Endothelial cell of umbilical vein (primary cell): ENCODE measurements at regions not wholly inside any gene's neighbourhood (a gene's known extent, or its start where the extent isn't known, plus 50 kb on each side); places are given as distances from the start of the nearest gene placed in this dataset.
"Not testable (repeated sequence)": the region's sequence is repeated elsewhere in the genome, so short reads cannot be mapped to it uniquely, and the experiment has no call there.

Source experiments
- BruUV-seq: library from RNA; stranded (reverse); fragments of 400-500 nt; replicated peaks from 2 replicates; lab custom pipeline; 2021; lab: Mats Ljungman, UMichigan
- CTCF ChIA-PET: fragments of 300-600, 350-600 bp; sonication (Branson Sonifier 250); formaldehyde crosslinking; loops from one replicate; lab custom pipeline; 2021; ENCODE audit warnings: antibody characterized with exemption, inconsistent platforms; lab: Charles Lee
- POLR2A ChIA-PET: fragments of 300-600, 350-600 bp; sonication (Branson Sonifier 250); formaldehyde crosslinking; loops from one replicate; lab custom pipeline; 2021; ENCODE audit warnings: antibody characterized with exemption, inconsistent platforms; lab: Charles Lee
- DNase-seq: peaks from one replicate; pipeline ENCODE4 v3.0.0-alpha.2; 2011; ENCODE audit warnings: low read depth, low spot score
- FAIRE-seq: peaks from 2 replicates; lab custom pipeline; 2011; peaks lifted over from hg19 to GRCh38; lab: Jason Lieb, UNC
- H2AFZ ChIP-seq: 2 replicates; pipeline ENCODE4 v1.6.0; 2012; ENCODE audit warnings: low read depth, low read length, control low read depth, inconsistent platforms
- H3K27ac ChIP-seq: 2 replicates; pipeline ENCODE4 v1.5.1; 2011; ENCODE audit warnings: low read depth, mild to moderate bottlenecking, control low read depth, low read length, moderate library complexity; ENCODE audit not compliant: insufficient read depth
- H3K27me3 ChIP-seq, 2 experiments: 2 replicates each; pipeline versions ENCODE4 v1.6.0 to v1.6.1; 2011; ENCODE audit warnings: low read length in 2 of 2, mixed read lengths in 1 of 2; ENCODE audit not compliant: control insufficient read depth in 2 of 2, insufficient read depth in 2 of 2
- H3K36me3 ChIP-seq, 2 experiments: 2 replicates in 1 of 2; 3 replicates in 1 of 2; pipeline ENCODE4 v1.5.1; 2011; ENCODE audit warnings: low read length in 2 of 2, mild to moderate bottlenecking in 1 of 2, moderate library complexity in 1 of 2; ENCODE audit not compliant: control insufficient read depth in 2 of 2, insufficient read depth in 2 of 2; ENCODE audit errors: extremely low read depth in 1 of 2
- H3K4me1 ChIP-seq: 3 replicates; pipeline ENCODE4 v1.5.1; 2011; ENCODE audit warnings: mild to moderate bottlenecking, low read length; ENCODE audit not compliant: control insufficient read depth, insufficient read depth; ENCODE audit errors: extremely low read depth
- H3K4me2 ChIP-seq: 2 replicates; pipeline ENCODE4 v1.6.1; 2011; ENCODE audit warnings: low read length, control low read depth, mixed read lengths; ENCODE audit not compliant: insufficient read depth
- H3K4me3 ChIP-seq, 3 experiments: fragments of 200-600 bp in 1 of 3; sonication (generic), shearing (Covaris generic) in 1 of 3; replicated peaks in 1 of 3; 2 replicates each; pipeline ENCODE4 v1.5.1; 2011 to 2016; ENCODE audit warnings: control low read depth in 3 of 3, low read length in 3 of 3, mild to moderate bottlenecking in 2 of 3, inconsistent platforms in 1 of 3, low read depth in 1 of 3, moderate library complexity in 1 of 3; ENCODE audit not compliant: insufficient read depth in 1 of 3
- H3K79me2 ChIP-seq: 2 replicates; pipeline ENCODE4 v1.6.0; 2012; ENCODE audit warnings: low read length, inconsistent platforms; ENCODE audit not compliant: control insufficient read depth, insufficient read depth
- H3K9ac ChIP-seq: replicated peaks from 2 replicates; pipeline ENCODE3; 2011; ENCODE audit warnings: low read length, control low read depth; ENCODE audit not compliant: insufficient read depth; ENCODE audit errors: extremely low read depth
- H3K9me1 ChIP-seq: replicated peaks from 3 replicates; pipeline ENCODE4 v1.6.0; 2011; ENCODE audit warnings: mild to moderate bottlenecking, low read length; ENCODE audit not compliant: control insufficient read depth, insufficient read depth; ENCODE audit errors: extremely low read depth
- H3K9me3 ChIP-seq: replicated peaks from 2 replicates; pipeline ENCODE4 v1.5.1; 2012; ENCODE audit warnings: low read length, inconsistent platforms; ENCODE audit not compliant: control insufficient read depth, insufficient read depth
- H4K20me1 ChIP-seq: replicated peaks from 2 replicates; pipeline ENCODE3; 2011; ENCODE audit warnings: mild to moderate bottlenecking, low read length; ENCODE audit not compliant: control insufficient read depth, insufficient read depth; ENCODE audit errors: extremely low read depth
- CTCF ChIP-seq, 2 donors: IDR thresholded peaks; 1 replicate in 1 of 2; 2 replicates in 1 of 2; pipeline ENCODE4 v1.5.1; 2011; ENCODE audit warnings: low read length in 2 of 2, mild to moderate bottlenecking in 2 of 2, moderate library complexity in 2 of 2, control low read depth in 1 of 2, inconsistent platforms in 1 of 2, low read depth in 1 of 2; ENCODE audit not compliant: insufficient read depth in 1 of 2; ENCODE audit errors: extremely low read depth in 1 of 2
- EZH2 ChIP-seq: IDR thresholded peaks from 2 replicates; pipeline ENCODE4 v1.6.1; 2012; ENCODE audit warnings: borderline replicate concordance, low read depth, mild to moderate bottlenecking, moderate library complexity, low read length, inconsistent platforms; ENCODE audit not compliant: severe bottlenecking
- POLR2AphosphoS5 ChIP-seq: IDR thresholded peaks from 2 replicates; pipeline ENCODE4 v1.6.1; 2012; ENCODE audit warnings: low read depth, mild to moderate bottlenecking, control low read depth, low read length, moderate library complexity; ENCODE audit not compliant: insufficient read depth
- dilution Hi-C: fragments of 300-500 bp; cut with MboI; formaldehyde crosslinking; loops from one replicate; pipeline ENCODE4 v1.15.0; 2019; ENCODE audit warnings: low sequenced_read_pairs; ENCODE audit not compliant: extremely low pct_ligation_motif_present
- intact Hi-C: fragments of 100-400 bp; cut with micrococcal nuclease; formaldehyde crosslinking; loops from one replicate; pipeline ENCODE4 v1.10.0; 2022

DNA sequence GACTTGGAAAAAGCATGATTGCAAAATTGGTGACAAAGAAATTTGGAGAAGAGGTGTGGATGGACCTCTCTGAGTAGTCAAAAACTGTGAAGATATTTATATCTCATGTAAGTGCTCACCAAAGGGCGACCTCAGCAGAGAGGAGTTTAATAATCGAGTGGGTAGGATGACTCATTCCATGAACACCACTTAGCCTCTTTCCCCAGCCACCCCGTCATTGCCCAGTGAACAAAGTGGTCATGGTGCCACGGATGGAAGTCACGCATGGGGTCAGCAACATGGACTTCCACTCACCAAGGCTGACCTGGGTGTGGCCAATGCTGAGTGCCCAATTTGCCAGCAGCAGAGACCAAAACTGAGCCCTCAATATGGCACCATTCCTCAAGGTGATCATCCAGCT is 997.4 kb upstream of the GYPC start:
- no peak for TF ChIP-seq POLR2AphosphoS5
- dilution Hi-C loops (no loop called here), intact Hi-C loops (no loop called here)
- H3K27me3 ChIP-seq, result no peaks in the 10 kb centered on the region
- H3K4me1 ChIP-seq, result no peaks in the 10 kb centered on the region
- CTCF ChIA-PET, result no interaction called here
- POLR2A ChIA-PET, result no interaction called here
- H3K9me1 ChIP-seq, result no peaks in the 10 kb centered on the region
- no peak for FAIRE-seq
- H3K4me3 ChIP-seq, result no peak overlapping the region
- H3K27ac ChIP-seq, result no peak overlapping the region
- no TSS peak for BruUV-seq
- no peak overlapping the region for H3K4me2 ChIP-seq
- DNase-seq, result no peak
- H3K9me3 ChIP-seq, result peaks cover 2% of the 10 kb centered on the region
- no peaks in the 10 kb centered on the region for H4K20me1 ChIP-seq
- no peak overlapping the region for H2AFZ ChIP-seq
- H3K9ac ChIP-seq, result no peak overlapping the region
- H3K79me2 ChIP-seq, result no peaks in the 10 kb centered on the region
- no peaks in the 10 kb centered on the region for H3K36me3 ChIP-seq

DNA sequence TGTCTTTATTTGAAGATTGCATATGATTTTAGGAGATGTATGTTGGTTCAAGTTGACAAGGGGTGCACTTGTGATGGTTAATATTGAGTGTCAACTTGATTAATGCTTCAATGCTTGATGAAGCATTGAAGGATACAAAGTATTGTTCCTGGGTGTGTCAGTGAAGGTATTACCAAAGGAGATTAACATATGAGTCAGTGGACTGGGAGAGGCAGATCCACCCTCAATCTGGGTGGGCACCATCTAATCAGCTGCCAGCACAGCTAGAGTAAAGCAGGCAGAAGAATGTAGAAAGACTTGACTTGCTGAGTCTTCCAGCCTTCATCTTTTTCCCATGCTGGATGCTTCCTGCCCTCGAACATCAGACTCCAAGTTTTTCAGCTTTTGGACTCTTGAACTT is 995.6 kb upstream of the GYPC start:
- H4K20me1 ChIP-seq, H3K4me3 ChIP-seq, intact Hi-C loops, H3K27me3 ChIP-seq, DNase-seq, H3K79me2 ChIP-seq, BruUV-seq, H2AFZ ChIP-seq, POLR2A ChIA-PET, FAIRE-seq, dilution Hi-C loops, H3K9ac ChIP-seq, H3K36me3 ChIP-seq, H3K4me1 ChIP-seq, H3K4me2 ChIP-seq, H3K27ac ChIP-seq, H3K9me3 ChIP-seq, H3K9me1 ChIP-seq, CTCF ChIA-PET: not testable (repeated sequence)

GRCh38 chr2:125667630-125668029 is 988.3 kb upstream of the GYPC start:
- no peaks in the 10 kb centered on the region for H4K20me1 ChIP-seq
- POLR2A ChIA-PET, result no interaction called here
- no peaks in the 10 kb centered on the region for H3K4me1 ChIP-seq
- H3K9ac ChIP-seq, result no peak overlapping the region
- CTCF ChIA-PET, result no interaction called here
- no peaks in the 10 kb centered on the region for H3K9me1 ChIP-seq
- no peak overlapping the region for H3K27ac ChIP-seq
- no peak overlapping the region for H3K4me2 ChIP-seq
- FAIRE-seq (no peak), DNase-seq (no peak)
- H3K79me2 ChIP-seq, result no peaks in the 10 kb centered on the region
- no peaks in the 10 kb centered on the region for H3K36me3 ChIP-seq
- dilution Hi-C loops, result no loop called here
- no peak for TF ChIP-seq EZH2
- no peak for TF ChIP-seq CTCF (IDR thresholded peaks at IDR 0.05; ENCODE audit: extremely low read depth in 1 of 2, insufficient read depth in 1 of 2, low read depth in 1 of 2, low read length in 2 of 2)
- no peaks in the 10 kb centered on the region for H3K27me3 ChIP-seq
- intact Hi-C loops, result no loop called here
- H2AFZ ChIP-seq, result no peak overlapping the region
- no peaks in the 10 kb centered on the region for H3K9me3 ChIP-seq
- no peak overlapping the region for H3K4me3 ChIP-seq
- no TSS peak for BruUV-seq
